GM11168 (cell line): ENCODE measurements at regions not wholly inside any gene's neighbourhood (a gene's known extent, or its start where the extent isn't known, plus 50 kb on each side); places are given as distances from the start of the nearest gene placed in this dataset.

Experiments used
- in situ Hi-C: fragments of 300-500 bp; cut with MboI; formaldehyde crosslinking; loops from one replicate; pipeline ENCODE4 v1.12.0; 2022; ENCODE audit warnings: low sequenced_read_pairs; ENCODE audit not compliant: unreplicated experiment

- in situ Hi-C loops: no loop called here
Measured at GRCh38 chr17:55585629-55586028, 74.4 kb upstream of the SMIM36 start.

GRCh38 chr17:55584861-55585260, 73.6 kb upstream of the SMIM36 start:
- in situ Hi-C loops: loop anchor here (5.0 kb wide), 1 partner anchor 48 kb away; no protein-coding TSS in a partner anchor

GRCh38 chr17:55584055-55584685, 72.9 kb upstream of the SMIM36 start:
- in situ Hi-C loops: loop anchor here (5.0 kb wide), 1 partner anchor 47 kb away; no protein-coding TSS in a partner anchor

- in situ Hi-C loops: loop anchor here (5.0 kb wide), 1 partner anchor 46 kb away; no protein-coding TSS in a partner anchor
Measured at GRCh38 chr17:55582897-55583296, 71.6 kb upstream of the SMIM36 start.

- in situ Hi-C loops: loop anchor here (5.0 kb wide), 1 partner anchor 43 kb away; no protein-coding TSS in a partner anchor
Measured at GRCh38 chr17:55580596-55581133, 69.4 kb upstream of the SMIM36 start.

GRCh38 chr17:55577687-55578086, 66.4 kb upstream of the SMIM36 start:
- in situ Hi-C loops: no loop called here

- in situ Hi-C loops: no loop called here
Measured at GRCh38 chr17:55576996-55577586, 65.8 kb upstream of the SMIM36 start.

- in situ Hi-C loops: no loop called here
Measured at GRCh38 chr17:55576237-55576995, 65.2 kb upstream of the SMIM36 start.

GRCh38 chr17:55575058-55575636, 63.9 kb upstream of the SMIM36 start:
- in situ Hi-C loops: no loop called here

- in situ Hi-C loops: no loop called here
Measured at GRCh38 chr17:55572599-55572998, 61.3 kb upstream of the SMIM36 start.

GRCh38 chr17:55572139-55572538, 60.9 kb upstream of the SMIM36 start:
- in situ Hi-C loops: no loop called here

GRCh38 chr17:55571095-55571494, 59.8 kb upstream of the SMIM36 start:
- in situ Hi-C loops: no loop called here

GRCh38 chr17:55570391-55570790, 59.1 kb upstream of the SMIM36 start:
- in situ Hi-C loops: no loop called here

GRCh38 chr17:55567240-55568214, 56.3 kb upstream of the SMIM36 start:
- in situ Hi-C loops: no loop called here

GRCh38 chr17:55564081-55564480, 52.8 kb upstream of the SMIM36 start:
- in situ Hi-C loops: no loop called here

GRCh38 chr17:55563363-55563762, 52.1 kb upstream of the SMIM36 start:
- in situ Hi-C loops: no loop called here

GRCh38 chr17:55561973-55562495, 50.8 kb upstream of the SMIM36 start:
- in situ Hi-C loops: no loop called here

GRCh38 chr17:55561316-55561972, 50.2 kb upstream of the SMIM36 start:
- in situ Hi-C loops: no loop called here
